AG04450 (cell line): ENCODE measurements at regions not wholly inside any gene's neighbourhood (a gene's known extent, or its start where the extent isn't known, plus 50 kb on each side); places are given as distances from the start of the nearest gene placed in this dataset.
A peak's percentile ranks its signal among the peaks of the same experiment; 100 is the strongest.

ENCODE experiments used
- CTCF ChIA-PET: fragments of 300-600, 350-600 bp; formaldehyde crosslinking; extraction: SDS; loops from one replicate; lab custom pipeline; 2022; ENCODE audit warnings: antibody characterized with exemption, inconsistent platforms; lab: Charles Lee
- POLR2A ChIA-PET: fragments of 350-600 bp; formaldehyde crosslinking; extraction: SDS; loops from one replicate; lab custom pipeline; 2021; ENCODE audit warnings: antibody characterized with exemption, inconsistent platforms; lab: Yijun Ruan, JAX
- DNase-seq: peaks from one replicate; pipeline ENCODE4 v3.0.0-alpha.2; 2011; ENCODE audit warnings: low read depth, low spot score
- H3K27ac ChIP-seq: one replicate; pipeline ENCODE4 v1.5.1; 2012; ENCODE audit warnings: low read depth, low read length, control low read depth
- H3K27me3 ChIP-seq: one replicate; pipeline ENCODE4 v1.6.0; 2012; ENCODE audit warnings: low read length; ENCODE audit not compliant: control insufficient read depth, insufficient read depth
- H3K4me3 ChIP-seq: 2 replicates; pipeline ENCODE4 v1.5.1; 2011; ENCODE audit warnings: mild to moderate bottlenecking, low read depth, low read length, control low read depth
- H3K9me3 ChIP-seq: 2 replicates; pipeline ENCODE4 v1.5.1; 2012; ENCODE audit warnings: low read length; ENCODE audit not compliant: control insufficient read depth, insufficient read depth
- CTCF ChIP-seq: IDR thresholded peaks from 2 replicates; pipeline ENCODE4 v1.5.1; 2011; ENCODE audit warnings: low read depth, low read length, control low read depth, inconsistent platforms

- Histone ChIP-seq H3K9me3 (no peaks in the 10 kb centered on the region), H3K4me3 (no peak overlapping the region), H3K27me3 (no peaks in the 10 kb centered on the region), H3K27ac (no peak overlapping the region)
- POLR2A ChIA-PET: no interaction called here
- no peak for DNase-seq
- no peak for TF ChIP-seq CTCF
- CTCF ChIA-PET: no interaction called here
Measured at GRCh38 chr1:75668813-75669212, 55.7 kb upstream of the ACADM start.

GRCh38 chr1:75671708-75672107 is 52.8 kb upstream of the ACADM start:
- no peak for DNase-seq
- Histone ChIP-seq H3K27ac (no peak overlapping the region), H3K27me3 (peaks cover 2% of the 10 kb centered on the region), H3K9me3 (no peaks in the 10 kb centered on the region), H3K4me3 (no peak overlapping the region)
- ChIA-PET CTCF (no interaction called here), POLR2A (no interaction called here)
- TF ChIP-seq CTCF: no peak

GRCh38 chr1:75672108-75672507 is 52.4 kb upstream of the ACADM start:
- Histone ChIP-seq H3K9me3 (no peaks in the 10 kb centered on the region), H3K4me3 (no peak overlapping the region), H3K27me3 (peaks cover 2% of the 10 kb centered on the region), H3K27ac (no peak overlapping the region)
- no peak for TF ChIP-seq CTCF
- ChIA-PET CTCF (no interaction called here), POLR2A (no interaction called here)
- no peak for DNase-seq

GRCh38 chr1:75672528-75673393 is 51.7 kb upstream of the ACADM start:
- CTCF ChIA-PET: no interaction called here

More at GRCh38 chr1:75672528-75673393, 51.7 kb upstream of the ACADM start:
- no peak overlapping the region for H3K4me3 ChIP-seq
- H3K9me3 ChIP-seq: no peaks in the 10 kb centered on the region
- H3K27ac ChIP-seq: peak overlapping the region; percentile 39
- DNase-seq: peak; percentile 18
- no peak for TF ChIP-seq CTCF
- POLR2A ChIA-PET: no interaction called here
- H3K27me3 ChIP-seq: peaks cover 2% of the 10 kb centered on the region
